ENCODE measurements at regions not wholly inside any gene's neighbourhood (a gene's known extent, or its start where the extent isn't known, plus 50 kb on each side); places are given as distances from the start of the nearest gene placed in this dataset.

DNA sequence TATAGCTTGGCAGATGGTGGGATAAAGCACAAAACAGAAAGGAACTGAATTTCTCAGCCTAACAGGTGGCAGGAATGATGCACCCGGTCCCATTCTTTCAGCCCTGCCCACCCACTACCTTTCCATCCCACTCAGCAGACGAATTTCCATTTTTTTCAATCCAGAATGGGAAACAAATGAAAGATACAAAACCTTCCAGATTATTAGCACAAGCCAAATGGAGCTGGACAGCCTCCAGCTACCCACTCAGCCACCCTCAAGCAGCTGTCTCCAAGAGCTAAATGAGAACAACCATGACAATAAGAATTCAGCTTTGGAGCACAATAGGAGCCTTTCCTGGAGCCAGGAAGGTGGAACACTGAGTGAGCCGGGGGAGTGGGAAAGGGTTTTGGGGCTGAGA lies 96.3 kb upstream of the ST6GALNAC5 start:
- no peak overlapping the region for H3K4me3 ChIP-seq
- in situ Hi-C loops (cut with MboI; ENCODE audit: low sequenced_read_pairs in 4 of 4) (no loop called here), intact Hi-C loops (cut with DNase I; ENCODE audit: low total_unique reads) (no loop called here)
- no peaks in the 10 kb centered on the region for H3K9me3 ChIP-seq
- DNase-seq (no peak), ATAC-seq (no peak)
- no peaks in the 10 kb centered on the region for H3K36me3 ChIP-seq
- no peaks in the 10 kb centered on the region for H3K4me1 ChIP-seq
- no peaks in the 10 kb centered on the region for H3K27me3 ChIP-seq
- no peak for TF ChIP-seq POLR2A (IDR thresholded peaks at IDR 0.05)
- TF ChIP-seq, protein P1, sequence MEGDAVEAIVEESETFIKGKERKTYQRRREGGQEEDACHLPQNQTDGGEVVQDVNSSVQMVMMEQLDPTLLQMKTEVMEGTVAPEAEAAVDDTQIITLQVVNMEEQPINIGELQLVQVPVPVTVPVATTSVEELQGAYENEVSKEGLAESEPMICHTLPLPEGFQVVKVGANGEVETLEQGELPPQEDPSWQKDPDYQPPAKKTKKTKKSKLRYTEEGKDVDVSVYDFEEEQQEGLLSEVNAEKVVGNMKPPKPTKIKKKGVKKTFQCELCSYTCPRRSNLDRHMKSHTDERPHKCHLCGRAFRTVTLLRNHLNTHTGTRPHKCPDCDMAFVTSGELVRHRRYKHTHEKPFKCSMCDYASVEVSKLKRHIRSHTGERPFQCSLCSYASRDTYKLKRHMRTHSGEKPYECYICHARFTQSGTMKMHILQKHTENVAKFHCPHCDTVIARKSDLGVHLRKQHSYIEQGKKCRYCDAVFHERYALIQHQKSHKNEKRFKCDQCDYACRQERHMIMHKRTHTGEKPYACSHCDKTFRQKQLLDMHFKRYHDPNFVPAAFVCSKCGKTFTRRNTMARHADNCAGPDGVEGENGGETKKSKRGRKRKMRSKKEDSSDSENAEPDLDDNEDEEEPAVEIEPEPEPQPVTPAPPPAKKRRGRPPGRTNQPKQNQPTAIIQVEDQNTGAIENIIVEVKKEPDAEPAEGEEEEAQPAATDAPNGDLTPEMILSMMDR (IDR thresholded peaks at IDR 0.05 in 4 of 5, conservative IDR thresholded peaks at IDR 0.05 in 1 of 5): no peak
- H3K27ac ChIP-seq: no peak overlapping the region

DNA sequence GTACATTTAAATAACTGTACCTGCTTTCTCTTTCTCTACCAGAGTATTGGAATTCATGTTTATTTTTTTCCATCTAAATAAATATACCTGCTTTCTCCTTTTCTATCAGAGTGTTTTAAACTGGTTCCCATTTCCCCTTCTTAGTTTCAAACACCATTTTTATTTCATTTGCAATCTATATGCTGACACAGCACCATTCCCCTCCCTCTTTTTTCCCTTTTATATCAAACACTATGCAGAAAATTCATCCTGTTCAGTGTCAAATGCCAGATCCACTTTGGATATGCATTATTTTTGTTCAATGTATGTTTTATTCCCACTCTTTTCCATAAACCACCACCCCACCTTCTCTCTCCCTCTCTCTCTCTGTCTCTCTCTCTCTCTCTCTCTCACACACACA lies 85.8 kb upstream of the ST6GALNAC5 start:
- no peak for ATAC-seq
- Histone ChIP-seq H3K4me1 (no peaks in the 10 kb centered on the region), H3K27me3 (no peaks in the 10 kb centered on the region), H3K36me3 (no peaks in the 10 kb centered on the region), H3K4me3 (no peak overlapping the region), H3K27ac (no peak overlapping the region), H3K9me3 (no peaks in the 10 kb centered on the region)
- in situ Hi-C loops (cut with MboI; ENCODE audit: low sequenced_read_pairs in 4 of 4) (no loop called here), intact Hi-C loops (cut with DNase I; ENCODE audit: low total_unique reads) (no loop called here)
- no peak for DNase-seq
- TF ChIP-seq, protein P1 (IDR thresholded peaks at IDR 0.05 in 4 of 5, conservative IDR thresholded peaks at IDR 0.05 in 1 of 5): no peak
- no peak for TF ChIP-seq POLR2A (IDR thresholded peaks at IDR 0.05)

DNA sequence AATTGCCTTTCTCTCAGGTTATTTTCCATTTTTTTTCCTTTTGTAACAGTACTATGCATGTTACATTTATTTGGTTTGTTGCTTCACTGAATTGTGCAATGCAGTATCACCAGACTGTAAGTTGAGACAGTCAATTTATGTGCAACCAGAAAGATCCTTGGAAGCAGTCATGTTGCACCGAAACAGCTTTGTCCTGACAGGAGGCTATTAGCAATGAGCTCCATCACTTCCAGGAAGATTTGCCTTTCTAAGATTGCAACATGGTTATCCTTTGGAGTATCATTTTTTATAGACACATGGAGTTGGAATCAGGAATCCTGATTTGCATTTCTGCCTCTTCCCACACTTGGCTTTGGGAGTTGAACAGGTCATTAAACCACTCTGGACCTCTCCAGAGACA lies 84.5 kb upstream of the ST6GALNAC5 start:
- Histone ChIP-seq H3K9me3 (no peaks in the 10 kb centered on the region), H3K27ac (no peak overlapping the region), H3K4me3 (no peak overlapping the region), H3K36me3 (no peaks in the 10 kb centered on the region), H3K4me1 (no peaks in the 10 kb centered on the region), H3K27me3 (no peaks in the 10 kb centered on the region)
- no peak for ATAC-seq
- intact Hi-C loops (cut with DNase I; ENCODE audit: low total_unique reads): no loop called here
- TF ChIP-seq, protein P1 (IDR thresholded peaks at IDR 0.05 in 4 of 5, conservative IDR thresholded peaks at IDR 0.05 in 1 of 5): no peak
- TF ChIP-seq POLR2A (IDR thresholded peaks at IDR 0.05): no peak
- in situ Hi-C loops (cut with MboI; ENCODE audit: low sequenced_read_pairs in 4 of 4): no loop called here
- no peak for DNase-seq

- in situ Hi-C loops (cut with MboI; ENCODE audit: low sequenced_read_pairs in 4 of 4): no loop called here
- TF ChIP-seq, protein P1 (IDR thresholded peaks at IDR 0.05 in 4 of 5, conservative IDR thresholded peaks at IDR 0.05 in 1 of 5): no peak
- no peak for TF ChIP-seq POLR2A (IDR thresholded peaks at IDR 0.05)
These were observed 82.8 kb upstream of the ST6GALNAC5 start for GRCh38 chr1:76784502-76784901.

GRCh38 chr1:76786222-76786621 lies 81.1 kb upstream of the ST6GALNAC5 start:
- H3K4me3 ChIP-seq: no peak overlapping the region
- in situ Hi-C loops (cut with MboI; ENCODE audit: low sequenced_read_pairs in 4 of 4) (no loop called here), intact Hi-C loops (cut with DNase I; ENCODE audit: low total_unique reads) (no loop called here)
- TF ChIP-seq, protein P1 (IDR thresholded peaks at IDR 0.05 in 4 of 5, conservative IDR thresholded peaks at IDR 0.05 in 1 of 5): no peak
- TF ChIP-seq POLR2A (IDR thresholded peaks at IDR 0.05): no peak
- H3K27ac ChIP-seq: no peak overlapping the region
- H3K27me3 ChIP-seq: no peaks in the 10 kb centered on the region
- DNase-seq (no peak), ATAC-seq (no peak)
- no peaks in the 10 kb centered on the region for H3K36me3 ChIP-seq
- no peaks in the 10 kb centered on the region for H3K4me1 ChIP-seq
- H3K9me3 ChIP-seq: no peaks in the 10 kb centered on the region

More at GRCh38 chr1:76784502-76784901, 82.8 kb upstream of the ST6GALNAC5 start:
- no peak for DNase-seq
- H3K4me1 ChIP-seq: no peaks in the 10 kb centered on the region
- H3K9me3 ChIP-seq: no peaks in the 10 kb centered on the region
- intact Hi-C loops (cut with DNase I; ENCODE audit: low total_unique reads): no loop called here
- H3K27me3 ChIP-seq: no peaks in the 10 kb centered on the region
- no peaks in the 10 kb centered on the region for H3K36me3 ChIP-seq
- no peak overlapping the region for H3K4me3 ChIP-seq
- H3K27ac ChIP-seq: no peak overlapping the region
- ATAC-seq: no peak
